GM10847 (cell line): ENCODE measurements at regions not wholly inside any gene's neighbourhood (a gene's known extent, or its start where the extent isn't known, plus 50 kb on each side); places are given as distances from the start of the nearest gene placed in this dataset.

ENCODE experiments used
- POLR2A ChIP-seq: IDR thresholded peaks from 2 replicates; pipeline ENCODE4 v1.6.1; 2011; ENCODE audit not compliant: insufficient read length; ENCODE audit errors: extremely low read depth

DNA sequence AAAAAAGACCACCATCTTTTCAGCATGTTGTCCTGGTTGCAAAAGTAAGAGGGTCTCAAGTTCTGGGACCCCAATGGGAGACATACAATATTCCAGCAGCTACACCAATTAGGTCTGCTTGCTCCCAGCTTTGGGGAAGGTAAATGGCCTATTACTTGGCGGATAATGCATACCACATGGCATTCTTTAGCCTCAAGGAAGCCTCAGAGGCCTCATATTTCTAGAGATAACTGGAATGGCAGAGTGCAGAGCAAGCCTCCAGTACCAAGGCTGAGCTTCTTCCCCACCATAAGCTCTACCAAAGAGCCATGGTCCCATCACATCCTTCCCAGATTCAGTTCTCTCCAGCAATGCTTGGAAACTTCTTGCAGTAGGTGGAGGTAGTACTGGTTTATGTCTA is 493.8 kb downstream of the SHQ1 start:
- no peak for TF ChIP-seq POLR2A

DNA sequence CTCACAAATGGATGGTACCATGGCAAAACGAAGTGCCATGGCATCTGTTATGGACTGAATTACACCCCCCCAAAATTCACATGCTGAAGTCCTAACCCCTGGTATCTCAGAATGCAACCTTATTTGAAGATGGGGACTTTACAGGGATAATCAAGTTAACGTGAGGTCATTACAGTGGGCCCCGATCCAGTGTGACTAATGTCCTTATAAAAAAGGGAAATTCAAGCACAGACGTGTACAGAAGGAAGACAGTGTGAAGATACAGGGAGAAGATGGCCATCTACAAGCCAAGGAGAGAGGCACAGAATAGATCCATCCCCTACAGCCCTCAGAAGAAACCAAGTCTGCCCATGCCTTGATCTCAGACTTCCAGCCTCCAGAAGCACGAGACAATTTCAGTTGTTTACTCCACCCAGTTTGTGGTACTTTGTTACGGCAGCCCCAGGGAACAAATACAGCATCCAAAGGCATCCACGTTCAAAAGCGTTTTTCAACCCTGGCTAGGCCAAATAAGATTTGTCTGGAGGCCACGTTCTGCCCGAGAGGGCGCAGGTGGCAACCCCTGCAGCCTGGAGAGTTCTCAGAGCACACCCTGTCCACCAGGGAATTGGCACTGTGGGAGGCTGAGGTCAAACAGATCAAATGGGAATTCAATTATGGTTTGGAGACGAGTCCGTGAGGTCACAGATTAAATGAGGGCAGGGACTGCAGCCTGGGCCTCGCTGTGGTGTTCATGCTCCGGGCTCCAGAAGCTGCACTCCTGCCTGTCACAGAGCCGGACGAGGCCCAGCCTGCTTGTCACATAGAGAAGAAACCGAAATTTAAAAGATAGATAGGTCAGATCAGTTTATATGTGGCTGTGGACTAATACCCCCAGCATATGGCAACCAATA is 494.8 kb downstream of the SHQ1 start:
- no peak for TF ChIP-seq POLR2A

DNA sequence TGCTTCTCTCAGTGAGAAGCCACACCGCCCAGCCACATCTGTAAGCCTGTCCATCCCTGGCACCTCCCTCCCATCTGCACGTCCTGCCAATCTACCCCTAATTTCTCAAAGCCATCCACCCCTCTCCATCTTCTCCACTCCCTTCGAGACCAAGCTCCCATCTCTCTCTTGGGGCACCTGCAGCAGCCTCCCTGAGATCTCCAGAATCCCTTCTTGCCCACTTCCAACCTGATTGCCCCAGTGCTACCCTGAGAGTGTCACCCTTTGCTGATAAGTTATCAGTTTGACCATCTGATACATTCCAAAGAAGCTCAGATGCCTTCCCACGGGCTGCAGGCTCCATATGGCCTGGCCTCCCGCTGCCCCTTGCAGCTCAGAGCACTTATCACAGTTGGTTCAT is 496.1 kb downstream of the SHQ1 start:
- no peak for TF ChIP-seq POLR2A

DNA sequence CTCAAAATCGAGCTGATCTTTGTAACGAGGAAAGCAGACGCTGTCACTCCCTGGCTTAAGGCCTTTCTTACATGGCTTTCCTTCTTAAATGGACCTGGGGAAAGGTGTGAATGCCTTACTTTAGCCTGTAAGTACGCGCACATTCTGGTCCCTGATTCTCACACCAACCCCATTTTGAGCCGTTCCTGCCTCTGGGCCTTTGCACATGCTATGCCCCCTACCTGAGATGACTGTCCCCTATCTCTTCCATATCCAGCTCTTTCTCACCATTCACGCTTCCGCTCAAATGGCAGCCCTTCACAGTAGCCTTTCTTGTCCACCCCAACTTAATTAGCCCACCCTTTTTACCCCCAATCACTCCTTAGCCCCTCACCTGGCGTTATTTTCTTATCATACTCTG is 496.7 kb downstream of the SHQ1 start:
- no peak for TF ChIP-seq POLR2A

DNA sequence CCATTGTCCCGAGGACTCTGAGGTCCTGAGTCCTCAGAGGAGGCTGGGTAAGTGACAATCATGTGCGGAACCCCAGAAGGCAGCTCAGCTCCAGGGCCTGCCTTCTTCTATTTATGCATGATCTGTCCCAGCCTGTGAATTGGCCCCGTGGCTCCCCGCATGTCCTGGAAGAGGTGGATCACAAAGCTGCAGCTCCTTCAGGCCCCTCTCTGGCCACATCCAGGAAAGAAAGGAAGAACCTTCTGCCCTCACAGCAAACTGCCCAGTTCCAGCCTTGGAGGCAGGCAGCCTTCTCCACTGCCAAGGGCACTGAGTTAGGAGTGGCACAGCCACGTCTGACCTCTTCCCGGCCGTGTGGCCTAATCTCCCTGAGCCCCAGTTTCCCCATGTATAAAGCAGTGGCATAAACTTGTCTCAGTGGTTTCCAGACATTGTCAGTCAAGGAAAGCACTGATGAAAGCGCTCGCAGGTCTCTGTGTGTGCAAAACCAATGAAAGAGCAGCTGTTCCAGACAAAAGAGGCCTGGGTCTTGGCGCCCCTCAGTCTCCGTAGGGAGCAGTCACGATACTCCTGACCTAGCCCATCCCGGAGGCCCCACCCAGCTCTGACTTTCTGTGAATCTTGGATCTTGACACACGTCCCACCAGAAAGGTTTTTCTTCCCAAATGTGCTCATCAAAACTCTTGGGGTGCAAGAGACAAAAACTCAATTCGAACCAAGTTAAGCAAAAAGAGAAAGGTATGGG is 497.3 kb downstream of the SHQ1 start:
- TF ChIP-seq POLR2A, result no peak

DNA sequence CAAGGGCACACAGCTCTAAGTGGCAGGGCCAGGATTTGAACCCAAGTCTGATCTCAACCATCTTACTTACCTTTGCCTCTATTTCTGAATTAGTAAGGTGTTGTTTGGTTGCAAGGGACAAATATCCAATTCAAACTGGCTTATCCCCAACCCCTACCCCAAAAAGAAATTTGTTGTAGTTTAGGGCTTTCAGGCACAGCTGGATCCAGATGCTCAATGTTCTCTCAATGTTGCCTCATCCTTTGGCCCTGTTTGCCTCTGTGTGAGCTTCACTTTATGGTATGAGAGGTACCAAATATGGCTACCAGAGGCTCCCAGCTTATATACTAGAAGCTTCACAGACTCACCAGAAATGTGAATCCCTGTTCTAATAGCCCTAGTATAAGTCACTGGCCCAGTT is 499.9 kb downstream of the SHQ1 start:
- TF ChIP-seq POLR2A, result no peak

DNA sequence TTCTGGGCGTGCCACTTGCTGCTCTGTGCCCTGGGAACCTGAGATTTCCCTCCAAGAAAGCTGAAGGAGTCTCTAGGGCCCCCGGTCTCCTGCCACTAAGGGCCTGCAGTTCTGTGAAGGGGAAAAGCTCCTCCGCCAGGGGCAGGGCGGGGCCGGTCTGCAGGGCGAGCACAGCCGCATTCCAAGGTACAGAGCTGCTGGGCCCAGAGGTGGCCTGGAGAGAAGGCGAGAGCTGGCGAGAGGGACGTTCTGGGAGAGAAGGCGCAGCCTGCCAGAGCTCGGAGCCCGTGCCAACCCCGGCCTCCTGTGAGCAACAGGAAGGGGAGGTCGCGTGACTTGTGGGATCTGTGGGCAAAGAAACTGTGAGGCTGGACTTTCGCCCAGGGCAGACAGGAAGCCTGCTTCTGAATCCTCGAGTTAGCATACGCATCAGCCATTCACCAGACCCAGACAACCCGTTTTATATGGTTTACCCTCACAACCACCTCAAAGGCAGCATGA is 500.4 kb downstream of the SHQ1 start:
- TF ChIP-seq POLR2A, result no peak

DNA sequence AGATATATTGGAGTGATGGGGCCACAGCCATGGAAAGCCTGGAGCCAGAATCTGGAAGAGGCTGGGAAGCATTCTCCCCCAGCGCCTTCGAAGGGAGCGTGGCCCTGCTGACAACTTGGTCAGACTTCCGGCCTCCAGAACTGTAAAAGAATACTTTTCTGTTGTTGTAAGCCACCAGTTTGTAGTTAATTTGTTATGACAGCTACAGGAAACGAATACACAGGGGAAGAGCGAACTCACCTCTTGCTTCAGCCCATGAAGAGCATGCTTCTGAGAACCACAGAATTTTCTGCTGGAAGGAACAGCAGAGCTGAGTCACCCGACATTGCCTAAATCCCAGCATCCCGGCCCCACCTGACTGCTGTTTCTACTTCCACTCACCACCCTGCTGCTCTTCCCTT is 501.7 kb downstream of the SHQ1 start:
- no peak for TF ChIP-seq POLR2A

DNA sequence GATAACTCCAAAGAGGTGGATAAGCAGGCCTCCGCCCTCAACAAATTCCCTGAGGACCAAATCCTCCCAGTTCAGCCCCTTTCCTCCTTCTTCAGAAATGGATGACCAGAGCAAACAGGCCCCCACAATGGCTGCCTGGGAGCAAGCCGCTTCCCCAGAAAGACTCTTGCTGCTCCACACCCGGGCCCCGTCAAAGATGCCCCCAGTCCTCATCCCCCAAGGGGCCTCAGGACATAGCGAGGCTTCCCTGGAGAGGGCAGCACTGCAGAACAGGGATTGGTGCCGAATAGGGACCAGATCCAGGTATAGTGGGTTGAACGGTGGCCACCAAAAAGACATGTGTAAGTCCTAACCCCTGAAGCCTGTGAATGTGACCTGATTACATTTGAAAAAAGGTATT is 502.3 kb downstream of the SHQ1 start:
- no peak for TF ChIP-seq POLR2A

DNA sequence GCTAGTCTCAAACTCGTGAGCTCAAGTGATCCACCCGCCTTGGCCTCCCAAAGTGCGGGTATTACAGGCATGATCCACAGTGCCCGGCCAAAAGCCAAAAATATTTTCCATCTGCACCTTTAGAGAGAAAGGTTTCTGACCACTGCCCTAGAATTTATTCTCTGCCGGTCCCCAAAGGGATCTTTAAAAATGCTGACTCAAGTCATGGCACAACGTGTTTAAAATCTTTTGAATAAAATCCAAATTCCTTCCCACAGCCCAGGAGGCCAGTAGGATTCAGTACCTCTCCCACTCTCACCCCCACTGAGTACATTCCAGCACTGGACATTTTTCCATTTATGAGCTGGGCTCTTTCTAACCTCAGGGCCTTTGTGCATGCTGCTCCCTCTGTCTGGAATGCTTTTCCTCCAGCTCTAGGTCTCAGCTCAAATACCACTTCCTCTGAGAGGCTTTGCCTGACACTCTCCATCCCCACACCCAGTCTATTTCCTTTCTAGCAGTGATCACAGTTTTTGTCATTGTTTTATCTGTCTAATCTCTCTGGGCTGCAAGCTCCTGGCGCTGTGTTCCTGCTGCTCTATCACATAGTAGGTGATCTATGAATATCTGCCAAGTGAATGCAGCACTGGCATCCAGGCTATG is 502.9 kb downstream of the SHQ1 start:
- TF ChIP-seq POLR2A, result no peak

DNA sequence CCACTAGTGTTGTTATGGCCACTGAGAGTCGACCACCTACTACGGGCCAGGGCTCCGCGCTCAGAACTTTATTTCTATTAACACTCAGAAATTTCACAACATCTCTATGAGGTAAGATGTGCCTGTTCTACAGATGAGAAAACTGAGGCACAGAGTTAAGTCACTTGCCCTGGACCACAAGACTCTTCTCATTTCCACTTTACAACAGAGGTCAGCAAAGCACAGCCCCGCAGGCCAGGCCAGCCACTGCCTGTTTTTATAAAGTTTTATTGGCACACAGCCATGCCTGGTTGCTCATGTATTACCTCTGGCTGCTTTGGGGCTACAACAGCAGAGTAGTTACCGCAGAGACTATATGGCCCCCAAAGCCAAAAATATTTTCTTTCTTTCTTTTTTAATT is 503.6 kb downstream of the SHQ1 start:
- no peak for TF ChIP-seq POLR2A

DNA sequence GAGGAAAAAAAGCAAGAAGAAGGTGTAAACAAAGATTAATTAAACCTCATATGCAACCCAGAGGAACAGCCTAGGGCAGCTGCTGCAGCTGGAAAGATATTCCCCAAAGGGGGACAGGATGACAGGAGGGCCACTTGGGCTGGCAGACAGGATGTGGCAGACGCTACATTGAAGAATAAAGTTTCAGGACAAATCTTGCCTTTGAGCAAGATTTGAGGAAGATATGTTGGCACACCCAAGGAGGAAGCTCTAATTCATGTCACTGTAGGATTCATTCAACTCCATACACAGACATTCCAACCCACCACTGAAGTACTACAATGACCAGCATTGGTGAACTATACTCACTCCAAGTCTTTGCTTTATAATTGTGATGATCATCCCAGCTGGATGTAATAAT is 504.0 kb downstream of the SHQ1 start:
- no peak for TF ChIP-seq POLR2A

DNA sequence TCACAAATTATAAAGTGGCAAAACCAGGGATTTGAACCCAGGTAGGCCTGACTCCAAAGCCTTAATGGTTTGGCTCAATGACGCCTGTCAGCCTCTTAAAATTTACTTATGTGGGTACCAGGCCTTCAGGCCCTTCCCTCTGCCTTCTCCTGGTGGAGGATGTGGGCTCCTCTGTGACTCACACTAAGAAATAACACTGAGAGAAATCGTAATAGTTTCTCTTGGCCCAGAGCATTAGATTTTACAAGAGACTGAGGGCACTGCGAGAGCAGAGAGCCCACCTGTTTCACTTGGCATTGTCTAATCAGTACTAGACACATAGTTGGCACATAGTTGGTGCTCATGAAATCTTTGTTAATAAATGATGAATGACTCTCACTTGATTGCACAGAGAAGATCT is 505.2 kb downstream of the SHQ1 start:
- no peak for TF ChIP-seq POLR2A

DNA sequence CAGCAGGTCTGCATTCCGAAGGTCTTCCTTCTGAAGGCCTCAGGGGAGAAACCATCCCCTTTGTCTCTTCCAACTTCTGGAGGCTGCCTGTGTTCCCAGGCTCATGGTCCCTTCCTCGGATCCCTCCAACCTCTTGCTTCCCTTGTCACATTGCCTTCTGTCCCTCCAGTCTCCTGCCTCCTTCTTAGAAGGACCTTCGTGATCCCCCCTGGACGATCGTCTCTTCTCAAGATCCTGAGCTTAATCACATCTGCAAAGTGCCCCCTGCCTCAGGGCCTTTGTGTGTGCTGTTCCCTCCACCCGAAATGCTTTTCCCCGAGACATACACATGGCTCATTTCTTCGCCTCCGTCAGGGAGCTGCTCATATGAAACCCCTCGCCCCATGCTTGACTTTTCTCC is 505.8 kb downstream of the SHQ1 start:
- TF ChIP-seq POLR2A, result no peak

DNA sequence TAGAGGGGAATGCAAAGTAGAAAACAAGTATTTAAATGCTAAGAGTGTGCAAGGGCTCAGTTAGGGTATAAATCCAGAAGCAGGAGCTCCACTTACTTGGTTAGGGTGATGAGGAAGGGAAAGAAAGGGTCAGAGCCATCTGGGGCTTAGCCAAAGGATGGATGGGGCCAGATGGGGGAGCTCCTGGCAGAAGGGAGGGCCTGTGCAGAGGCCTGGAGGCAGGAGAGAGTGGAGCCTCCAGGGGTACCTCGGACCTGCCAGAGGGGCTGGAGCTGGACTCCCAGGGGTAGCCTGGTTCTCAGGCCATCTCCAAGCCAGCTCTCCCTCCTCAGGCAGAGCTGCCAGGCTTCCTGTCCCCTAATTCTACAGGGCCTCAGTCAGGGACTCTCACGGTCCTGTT is 506.3 kb downstream of the SHQ1 start:
- TF ChIP-seq POLR2A, result no peak

DNA sequence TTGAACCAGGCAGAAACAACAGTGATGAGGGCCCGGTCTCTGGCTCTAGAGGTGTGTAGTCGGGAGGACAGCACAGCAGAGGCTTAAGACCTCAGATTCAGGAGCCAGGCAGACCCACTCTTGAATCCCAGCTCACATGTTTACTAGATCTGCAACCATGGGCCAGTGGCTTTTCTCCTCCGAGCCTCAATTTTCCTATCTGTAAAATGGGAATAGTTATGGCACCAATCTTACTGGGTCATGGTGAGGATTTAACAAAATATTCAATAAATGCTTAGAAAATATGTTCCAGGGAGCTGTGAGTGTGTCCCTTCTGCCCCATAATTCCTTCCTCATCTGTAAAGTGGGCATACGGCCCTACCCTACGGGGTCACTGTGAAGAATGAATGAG is 506.9 kb downstream of the SHQ1 start:
- TF ChIP-seq POLR2A, result no peak
